ENCODE measurements at regions not wholly inside any gene's neighbourhood (a gene's known extent, or its start where the extent isn't known, plus 50 kb on each side); places are given as distances from the start of the nearest gene placed in this dataset.
"Not testable (repeated sequence)": the region's sequence is repeated elsewhere in the genome, so short reads cannot be mapped to it uniquely, and the experiment has no call there.

DNA sequence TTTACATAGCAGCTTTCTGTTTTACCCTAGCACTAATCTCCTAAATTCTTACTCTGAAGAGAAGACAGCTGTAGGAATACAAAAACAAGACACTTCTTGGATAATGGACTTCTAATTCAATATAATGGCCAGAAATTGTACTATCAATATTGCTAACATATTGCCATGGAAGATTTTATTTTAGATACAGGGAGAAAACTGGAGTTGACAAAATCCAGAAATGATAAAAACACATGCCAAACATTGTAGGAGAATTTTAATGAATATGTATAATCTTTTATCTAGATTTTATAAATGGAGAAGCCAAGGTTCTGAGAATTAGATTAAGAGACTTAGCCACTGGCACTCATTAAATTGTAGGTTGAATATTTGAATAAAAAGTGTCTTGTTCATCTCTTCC is 1838.8 kb upstream of the LRRTM1 start:
- DNase-seq, result no peak

GRCh38 chr2:82139979-82140611 is 1835.5 kb upstream of the LRRTM1 start:
- no peak for DNase-seq

- no peak for DNase-seq
Measured at GRCh38 chr2:82137441-82137840, 1832.9 kb upstream of the LRRTM1 start.

GRCh38 chr2:82128051-82128450 is 1823.5 kb upstream of the LRRTM1 start:
- DNase-seq, result no peak

- DNase-seq, result no peak
Measured at GRCh38 chr2:82124629-82125028, 1820.1 kb upstream of the LRRTM1 start.

- DNase-seq, result no peak
Measured at GRCh38 chr2:82120654-82121053, 1816.1 kb upstream of the LRRTM1 start.

- no peak for DNase-seq
Measured at GRCh38 chr2:82120115-82120514, 1815.6 kb upstream of the LRRTM1 start.

DNA sequence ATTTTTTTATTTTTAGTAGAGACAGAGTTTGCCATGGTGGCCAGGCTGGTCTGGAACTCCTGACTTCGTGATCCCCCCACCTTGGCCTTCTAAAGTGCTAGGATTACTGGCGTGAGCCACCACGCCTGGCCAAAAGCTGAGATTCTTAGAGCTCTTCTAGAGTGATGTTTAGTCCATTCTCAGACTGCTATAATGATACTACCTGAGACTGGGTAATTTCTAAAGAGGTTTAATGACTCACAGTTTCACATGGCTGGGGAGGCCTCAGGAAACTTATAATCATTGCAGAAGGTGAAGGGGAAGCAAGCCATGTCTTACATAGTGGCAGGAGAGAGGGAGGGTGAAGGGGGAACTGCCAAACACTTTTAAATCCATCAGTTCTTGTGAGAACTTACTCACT is 1804.9 kb upstream of the LRRTM1 start:
- DNase-seq, result no peak

GRCh38 chr2:82098617-82099016 is 1794.1 kb upstream of the LRRTM1 start:
- DNase-seq, result no peak

DNA sequence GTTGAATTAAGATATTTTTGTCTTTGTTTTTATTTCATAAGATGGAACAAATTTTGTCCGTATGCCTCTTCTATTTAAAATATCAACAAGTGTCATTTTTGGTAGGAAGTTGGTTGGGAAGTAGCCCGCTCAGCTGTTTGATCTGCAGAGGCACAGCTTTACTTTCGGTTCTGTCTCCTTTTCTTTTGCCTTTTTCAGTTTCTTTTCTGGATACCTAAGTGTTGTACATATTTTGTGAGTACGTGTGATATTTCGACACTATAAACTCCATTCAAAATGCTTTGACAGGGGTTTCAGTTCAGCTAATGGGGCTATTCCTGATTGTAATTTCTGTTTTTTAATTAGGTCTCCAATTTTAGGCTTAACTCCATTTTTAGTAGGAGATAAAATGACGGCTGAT is 1785.0 kb upstream of the LRRTM1 start:
- no peak for DNase-seq

GRCh38 chr2:82084679-82085392 is 1780.3 kb upstream of the LRRTM1 start:
- DNase-seq, result no peak

DNA sequence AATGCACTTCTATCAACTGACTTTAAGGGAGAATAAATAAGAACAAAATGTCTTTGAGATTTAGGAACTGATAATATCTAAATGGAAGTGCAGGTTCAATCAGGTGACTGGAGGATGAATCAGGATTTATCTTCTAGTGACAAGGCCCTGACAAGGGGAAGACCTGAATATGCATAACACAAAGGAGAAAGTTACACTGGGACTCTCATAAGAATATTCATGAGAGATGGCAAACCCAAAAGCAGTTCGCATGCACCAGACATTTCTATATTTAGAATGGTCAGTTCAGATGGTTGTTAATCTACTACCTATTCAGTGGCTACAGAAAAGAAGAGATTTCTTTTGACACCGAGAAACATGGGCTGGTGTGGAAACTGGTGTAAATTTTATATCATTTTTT is 1771.3 kb upstream of the LRRTM1 start:
- DNase-seq, result no peak

DNA sequence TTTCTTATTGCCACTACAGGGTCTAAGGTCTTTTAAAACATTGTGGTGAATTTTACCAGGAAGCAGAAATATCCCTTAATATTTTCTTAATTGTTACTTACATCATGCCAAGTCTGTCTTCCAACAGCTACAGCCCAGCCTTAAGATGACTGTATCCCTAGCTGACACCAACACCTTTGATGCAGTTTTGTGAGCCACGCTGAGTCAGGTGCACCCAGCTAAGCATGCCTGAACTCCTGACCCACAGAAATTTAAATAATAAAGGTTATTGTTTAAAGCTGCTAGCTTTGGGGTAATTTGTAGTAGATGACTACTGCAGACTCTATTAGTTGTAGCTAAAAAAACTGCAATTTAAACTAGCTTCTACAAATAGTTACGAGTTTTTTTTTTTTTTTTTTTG is 1757.9 kb upstream of the LRRTM1 start:
- no peak for DNase-seq

DNA sequence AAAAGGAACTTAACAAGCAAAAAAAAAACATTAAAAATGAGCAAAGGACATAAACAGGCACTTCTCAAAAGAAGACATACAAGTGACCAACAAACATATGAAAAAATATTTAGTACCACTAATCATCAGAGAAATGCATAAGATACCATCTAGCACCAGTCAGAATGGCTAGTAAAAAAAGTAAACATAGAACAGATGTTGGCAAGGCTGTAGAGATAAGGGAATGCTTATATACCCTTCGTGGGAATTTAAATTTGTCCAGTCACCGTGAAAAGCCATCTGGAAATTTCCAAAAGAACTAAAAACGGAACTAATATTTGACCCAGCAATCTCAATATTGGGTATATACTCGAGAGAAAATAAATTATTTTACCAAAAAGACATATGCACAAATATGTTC is 1751.3 kb upstream of the LRRTM1 start:
- no peak for DNase-seq

GRCh38 chr2:82043867-82044266 is 1739.3 kb upstream of the LRRTM1 start:
- no peak for DNase-seq

- DNase-seq, result no peak
Measured at GRCh38 chr2:82027921-82028615, 1723.5 kb upstream of the LRRTM1 start.

DNA sequence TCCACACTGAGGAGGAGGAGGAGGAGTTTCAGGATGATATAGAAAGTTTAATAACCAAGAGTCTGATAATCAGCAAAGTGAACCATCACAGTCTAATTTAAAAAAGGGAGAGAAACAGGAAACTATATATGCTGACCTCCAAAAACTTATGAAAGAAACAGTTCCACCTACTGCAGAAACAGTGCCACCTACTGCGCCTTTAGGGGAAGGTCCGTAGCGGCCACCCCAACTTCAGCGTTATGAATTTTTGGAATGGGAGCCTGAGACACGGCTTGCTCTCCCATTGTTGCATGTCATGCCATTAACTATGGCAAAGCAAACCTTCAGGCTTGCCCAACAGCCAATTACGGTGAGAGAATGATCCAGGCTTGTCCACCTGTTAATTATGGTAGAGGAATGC is 1719.2 kb upstream of the LRRTM1 start:
- no peak for DNase-seq

DNA sequence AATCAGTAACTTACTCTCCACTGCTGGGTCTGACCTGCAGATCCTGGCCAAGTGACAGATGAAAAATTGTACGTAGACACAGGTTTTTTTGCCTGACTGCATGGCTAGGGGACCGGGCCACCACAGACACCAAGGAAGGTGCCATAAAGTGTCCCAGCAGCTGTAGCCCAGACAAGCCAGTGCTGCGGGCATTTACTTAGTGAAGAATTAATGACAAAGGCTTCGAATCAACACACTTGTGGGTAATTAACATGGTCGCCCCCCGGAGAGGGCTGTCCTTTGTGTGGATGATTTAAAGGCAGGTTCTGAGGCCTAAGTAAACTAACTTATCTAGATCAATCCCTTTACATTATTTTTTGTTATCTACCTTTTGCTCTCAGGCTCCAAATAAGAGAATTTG is 1709.1 kb upstream of the LRRTM1 start:
- no peak for DNase-seq

DNA sequence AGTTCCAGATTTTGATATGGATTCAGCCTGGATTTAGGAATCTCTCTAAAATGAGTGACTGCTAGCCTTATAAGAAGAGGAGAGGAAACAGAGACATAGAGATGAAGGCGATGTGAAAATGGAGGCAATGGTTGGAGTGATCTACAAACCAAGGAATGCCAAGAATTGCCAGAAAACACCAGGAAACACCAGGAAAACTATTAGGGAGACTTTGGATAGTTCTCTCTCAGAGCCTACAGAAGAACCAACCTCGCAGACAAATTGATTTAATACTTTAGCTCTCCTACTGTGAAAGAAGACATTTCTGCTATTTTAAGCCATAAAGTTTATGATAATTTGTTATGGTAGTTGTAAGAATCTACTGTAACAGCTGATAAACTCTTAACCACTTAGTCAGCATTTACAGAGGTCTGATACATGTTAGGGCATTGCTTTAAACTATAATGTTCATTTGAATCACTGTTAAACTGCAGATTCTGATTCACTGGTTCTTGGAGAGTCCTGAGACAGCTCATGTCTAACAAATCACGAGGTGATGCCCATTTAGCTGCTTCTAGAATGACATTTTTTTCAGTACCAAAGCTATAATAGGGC is 1702.6 kb upstream of the LRRTM1 start:
- no peak for DNase-seq

DNA sequence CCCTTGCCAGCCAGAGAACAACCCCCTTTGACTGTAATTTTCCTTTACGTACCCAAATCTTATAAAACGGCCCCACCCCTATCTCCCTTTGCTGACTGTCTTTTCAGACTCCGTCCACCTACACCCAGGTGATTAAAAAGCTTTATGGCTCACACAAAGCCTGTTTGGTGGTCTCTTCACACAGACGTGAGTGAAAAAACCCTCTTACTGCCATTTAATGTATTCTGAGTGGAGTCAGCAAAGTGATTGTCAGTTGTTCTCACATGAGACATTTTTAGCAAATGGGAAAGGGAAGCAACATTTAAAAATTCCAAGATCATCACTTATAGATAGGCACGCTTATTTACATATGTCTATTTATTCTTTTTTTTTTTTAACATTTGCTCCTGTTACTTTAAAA is 1701.3 kb upstream of the LRRTM1 start:
- DNase-seq, result not testable (repeated sequence)

- DNase-seq, result no peak
Measured at GRCh38 chr2:82001614-82002013, 1697.1 kb upstream of the LRRTM1 start.

DNA sequence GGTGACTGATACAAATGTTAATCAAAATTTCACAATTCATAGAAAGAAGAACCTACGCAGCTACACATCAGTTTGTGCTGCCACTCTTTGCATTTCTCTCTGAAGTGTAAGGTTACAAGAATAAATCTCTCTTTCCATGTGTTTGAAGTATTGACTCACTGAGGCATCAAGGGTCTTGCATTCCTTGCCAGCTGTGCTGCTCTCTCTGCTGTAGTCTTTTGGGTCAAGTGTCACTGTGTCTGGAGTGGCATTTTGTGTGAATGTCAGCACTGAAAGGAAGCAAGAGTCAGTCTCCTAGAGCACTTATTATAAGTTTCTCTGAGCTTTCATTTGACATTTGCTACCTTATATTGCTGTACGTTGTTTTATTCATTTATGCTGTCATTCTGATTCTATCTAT is 1696.1 kb upstream of the LRRTM1 start:
- DNase-seq, result no peak

GRCh38 chr2:81996332-81996731 is 1691.8 kb upstream of the LRRTM1 start:
- no peak for DNase-seq

- no peak for DNase-seq
Measured at GRCh38 chr2:81991282-81991681, 1686.7 kb upstream of the LRRTM1 start.

Measured in DMS79 treated with DMSO at 0.1 percent for 48 hours (cell line).